Adrenal gland (tissue), 5 donors: ENCODE measurements at regions not wholly inside any gene's neighbourhood (a gene's known extent, or its start where the extent isn't known, plus 50 kb on each side); places are given as distances from the start of the nearest gene placed in this dataset.

Experiments
- CTCF ChIP-seq, 6 experiments: fragments of 450-650 bp in 4 of 6; fragments of 200-600 bp in 2 of 6; sonication (generic) in 1 of 6; IDR thresholded peaks; 1 replicate in 5 of 6; 2 replicates in 1 of 6; pipeline versions ENCODE4 v1.5.1 to v1.8.0; 2016 to 2021; ENCODE audit warnings: antibody characterized with exemption in 6 of 6, mild to moderate bottlenecking in 2 of 6, moderate library complexity in 1 of 6
- POLR2A ChIP-seq, 2 donors: fragments of 450-650 bp; IDR thresholded peaks; one replicate each; pipeline ENCODE4 v1.6.1; 2017; ENCODE audit warnings: antibody characterized with exemption in 2 of 2, mild to moderate bottlenecking in 2 of 2, moderate library complexity in 1 of 2
- donor health status: DM: no; HTN: no; CAD: no.

- TF ChIP-seq POLR2A (IDR thresholded peaks at IDR 0.05) (no peak), CTCF (IDR thresholded peaks at IDR 0.05) (peak in 1 of 6 experiments; percentile 22)
These were observed 477.1 kb downstream of the TOX3 start for GRCh38 chr16:52069866-52070265.
